GM23338 (cell line): ENCODE measurements at regions not wholly inside any gene's neighbourhood (a gene's known extent, or its start where the extent isn't known, plus 50 kb on each side); places are given as distances from the start of the nearest gene placed in this dataset.

Experiments used
- ATAC-seq: fragments of 200-7000 bp; cut with Tn5 transposase; 3 replicates; pipeline ENCODE4 v1.9.1; 2020
- DNase-seq: peaks from one replicate; pipeline ENCODE4 v3.0.0-alpha.2; 2015; ENCODE audit warnings: low spot score
- H2AFZ ChIP-seq: fragments of 200-600 bp; sonication (generic); 2 replicates; pipeline ENCODE4 v1.8.0; 2016; ENCODE audit warnings: antibody characterized with exemption, mild to moderate bottlenecking, moderate library complexity
- H3F3A ChIP-seq: fragments of 200-600 bp; sonication (generic); replicated peaks from 2 replicates; pipeline ENCODE4 v1.8.0; 2017; ENCODE audit warnings: antibody characterized with exemption, mixed run types, low read depth
- H3K27ac ChIP-seq: fragments of 200-600 bp; sonication (generic); 2 replicates; pipeline ENCODE4 v1.6.1; 2016; ENCODE audit warnings: low read depth
- H3K27me3 ChIP-seq: fragments of 200-600 bp; sonication (generic); 2 replicates; pipeline ENCODE4 v1.8.0; 2016; ENCODE audit warnings: mild to moderate bottlenecking, mixed run types, moderate library complexity; ENCODE audit not compliant: insufficient read depth
- H3K36me3 ChIP-seq: fragments of 200-600 bp; sonication (generic); 2 replicates; pipeline ENCODE4 v1.8.0; 2016; ENCODE audit warnings: mild to moderate bottlenecking; ENCODE audit not compliant: insufficient read depth
- H3K4me1 ChIP-seq: fragments of 200-600 bp; sonication (generic); 2 replicates; pipeline ENCODE4 v1.8.0; 2016; ENCODE audit warnings: mild to moderate bottlenecking, moderate library complexity; ENCODE audit not compliant: insufficient read depth
- H3K4me2 ChIP-seq: fragments of 200-600 bp; sonication (generic); 2 replicates; pipeline ENCODE4 v1.7.1; 2017; ENCODE audit warnings: mixed run types
- H3K4me3 ChIP-seq: fragments of 200-600 bp; sonication (generic); 2 replicates; pipeline ENCODE4 v1.6.1; 2016; ENCODE audit warnings: mixed run types
- H3K79me2 ChIP-seq: fragments of 200-600 bp; sonication (generic); replicated peaks from 2 replicates; pipeline ENCODE4 v1.8.0; 2017; ENCODE audit warnings: mild to moderate bottlenecking; ENCODE audit not compliant: insufficient read depth
- H3K9me2 ChIP-seq: fragments of 200-600 bp; sonication (generic); 2 replicates; pipeline ENCODE4 v1.8.0; 2017; ENCODE audit not compliant: insufficient read depth
- H4K20me1 ChIP-seq: fragments of 200-600 bp; sonication (generic); replicated peaks from 2 replicates; pipeline ENCODE4 v1.8.0; 2017; ENCODE audit warnings: mild to moderate bottlenecking; ENCODE audit not compliant: insufficient read depth
- H3K27ac Mint-ChIP-seq: 2 replicates; pipeline ENCODE4 v1.8.0; 2020; ENCODE audit warnings: inconsistent platforms, mild to moderate bottlenecking, moderate library complexity, mixed read lengths
- H3K27me3 Mint-ChIP-seq: 3 replicates; pipeline ENCODE4 v1.8.0; 2022; ENCODE audit warnings: low read depth, mild to moderate bottlenecking, moderate library complexity, mixed read lengths, inconsistent platforms; ENCODE audit not compliant: insufficient read depth, poor library complexity
- H3K36me3 Mint-ChIP-seq: 3 replicates; pipeline ENCODE4 v1.8.0; 2021; ENCODE audit warnings: low read depth, mild to moderate bottlenecking, inconsistent platforms, moderate library complexity, mixed read lengths
- H3K4me1 Mint-ChIP-seq: 3 replicates; pipeline ENCODE4 v1.8.0; 2020; ENCODE audit warnings: mild to moderate bottlenecking, inconsistent platforms, mixed read lengths
- H3K4me3 Mint-ChIP-seq: 3 replicates; pipeline ENCODE4 v1.8.0; 2021; ENCODE audit warnings: moderate library complexity, mild to moderate bottlenecking, inconsistent platforms, mixed read lengths
- H3K9me3 Mint-ChIP-seq: 3 replicates; pipeline ENCODE4 v1.8.0; 2020; ENCODE audit warnings: moderate library complexity, mild to moderate bottlenecking, inconsistent platforms, mixed read lengths
- CREB1 ChIP-seq: fragments of 250-450 bp; sonication (Bioruptor Pico); IDR thresholded peaks from 2 replicates; pipeline ENCODE4 v1.5.0; 2020; ENCODE audit warnings: low read depth, mild to moderate bottlenecking, moderate library complexity
- CTCF ChIP-seq, 2 experiments: fragments of 200-600 bp in 1 of 2; sonication (generic) in 1 of 2; conservative IDR thresholded peaks; 2 replicates each; pipeline versions ENCODE4 v1.5.1 to v1.6.1; 2016 to 2017; ENCODE audit warnings: antibody characterized with exemption in 2 of 2, low read depth in 2 of 2, mild to moderate bottlenecking in 2 of 2, moderate library complexity in 1 of 2
- ETS1 ChIP-seq: IDR thresholded peaks from 2 replicates; pipeline ENCODE4 v1.6.1; 2016; ENCODE audit warnings: antibody characterized with exemption
- EZH2 ChIP-seq: fragments of 200-600 bp; sonication (generic); IDR thresholded peaks from one replicate; pipeline ENCODE4 v1.8.0; 2017; ENCODE audit warnings: antibody characterized with exemption, mild to moderate bottlenecking, low read depth; ENCODE audit not compliant: unreplicated experiment
- EZH2phosphoT487 ChIP-seq: fragments of 200-600 bp; sonication (generic); IDR thresholded peaks from one replicate; pipeline ENCODE4 v1.8.1; 2018; ENCODE audit warnings: antibody characterized with exemption; ENCODE audit not compliant: unreplicated experiment
- JUNB ChIP-seq: IDR thresholded peaks from one replicate; pipeline ENCODE4 v1.6.1; 2016; ENCODE audit warnings: antibody characterized with exemption; ENCODE audit not compliant: unreplicated experiment
- NANOG ChIP-seq: IDR thresholded peaks from 2 replicates; pipeline ENCODE4 v1.6.1; 2016; ENCODE audit warnings: antibody characterized with exemption, borderline replicate concordance
- POLR2AphosphoS5 ChIP-seq: IDR thresholded peaks from 2 replicates; pipeline ENCODE4 v1.6.1; 2016; ENCODE audit warnings: antibody characterized with exemption, low read depth
- REST ChIP-seq: IDR thresholded peaks from one replicate; pipeline ENCODE4 v1.6.1; 2018; ENCODE audit warnings: antibody characterized with exemption; ENCODE audit not compliant: unreplicated experiment
- STAT1 ChIP-seq: IDR thresholded peaks from one replicate; pipeline ENCODE4 v1.6.1; 2016; ENCODE audit warnings: antibody characterized with exemption; ENCODE audit not compliant: unreplicated experiment
- ZNF114 ChIP-seq: fragments of 250-450 bp; sonication (Bioruptor Pico); IDR thresholded peaks from 2 replicates; pipeline ENCODE4 v1.5.0; 2020; ENCODE audit warnings: mild to moderate bottlenecking, moderate library complexity
- ZNF331 ChIP-seq: fragments of 250-450 bp; sonication (Bioruptor Pico); IDR thresholded peaks from 2 replicates; pipeline ENCODE4 v1.5.0; 2020; ENCODE audit warnings: low read depth, mild to moderate bottlenecking, moderate library complexity
- ZNF462 ChIP-seq: fragments of 250-450 bp; sonication (Bioruptor Pico); IDR thresholded peaks from 2 replicates; pipeline ENCODE4 v1.5.0; 2020; ENCODE audit warnings: mild to moderate bottlenecking, moderate library complexity

GRCh38 chr7:25586513-25586912 lies 358.2 kb upstream of the NPVF start:
- H3K27me3 Mint-ChIP-seq = no peaks in the 10 kb centered on the region
- no peaks in the 10 kb centered on the region for H3K36me3 Mint-ChIP-seq
- Histone ChIP-seq H2AFZ (no peak overlapping the region), H3K4me3 (no peak overlapping the region), H3K27me3 (no peaks in the 10 kb centered on the region), H3K9me2 (peaks cover 20% of the 10 kb centered on the region; the same call in 1 of the 2 replicates), H3K27ac (no peak overlapping the region), H3K79me2 (no peaks in the 10 kb centered on the region), H3K4me2 (no peak overlapping the region), H3K36me3 (no peaks in the 10 kb centered on the region), H4K20me1 (no peaks in the 10 kb centered on the region), H3F3A (no peaks in the 10 kb centered on the region), H3K4me1 (peaks cover 4% of the 10 kb centered on the region; the same call in 1 of the 2 replicates)
- no peak for TF ChIP-seq NANOG
- TF ChIP-seq JUNB = no peak
- TF ChIP-seq EZH2 = no peak
- TF ChIP-seq ZNF114 (CRISPR knock-in tag) = no peak
- TF ChIP-seq STAT1 = no peak
- no peak for TF ChIP-seq ZNF331 (CRISPR knock-in tag)
- no peak for TF ChIP-seq ETS1
- no peak for TF ChIP-seq CTCF (conservative IDR thresholded peaks at IDR 0.05; ENCODE audit: low read depth in 2 of 2)
- no peak for TF ChIP-seq CREB1
- TF ChIP-seq ZNF462 (CRISPR knock-in tag) = no peak
- TF ChIP-seq REST = no peak
- TF ChIP-seq POLR2AphosphoS5 = no peak
- TF ChIP-seq EZH2phosphoT487 = no peak
- ATAC-seq (no peak), DNase-seq (no peak)
- H3K4me1 Mint-ChIP-seq = peaks cover 8% of the 10 kb centered on the region; the same call in 2 of the 3 replicates
- no peaks in the 10 kb centered on the region for H3K9me3 Mint-ChIP-seq
- H3K4me3 Mint-ChIP-seq = no peak overlapping the region
- H3K27ac Mint-ChIP-seq = no peak overlapping the region
